SK-N-MC (cell line): ENCODE measurements at regions not wholly inside any gene's neighbourhood (a gene's known extent, or its start where the extent isn't known, plus 50 kb on each side); places are given as distances from the start of the nearest gene placed in this dataset.

Experiments
- DNase-seq: peaks from one replicate; pipeline ENCODE4 v3.0.0-alpha.2; 2011; ENCODE audit warnings: low read depth, low spot score
- H3K27ac ChIP-seq: fragments of 200-600 bp; sonication (generic); 2 replicates; pipeline ENCODE4 v1.5.1; 2016; ENCODE audit warnings: mixed run types
- H3K36me3 ChIP-seq: fragments of 200-600 bp; sonication (generic); 2 replicates; pipeline ENCODE4 v1.6.1; 2017; ENCODE audit warnings: antibody characterized with exemption, low read length, mixed read lengths; ENCODE audit not compliant: insufficient read depth
- H3K4me3 ChIP-seq: fragments of 200-600 bp; sonication (generic); 2 replicates; pipeline ENCODE4 v1.5.1; 2016
- H3K9ac ChIP-seq: fragments of 200-600 bp; sonication (generic); 2 replicates; pipeline ENCODE4 v1.8.0; 2017; ENCODE audit warnings: mixed run types, mixed read lengths; ENCODE audit not compliant: insufficient read length
- H3K9me3 ChIP-seq: fragments of 200-600 bp; sonication (generic); 2 replicates; pipeline ENCODE4 v1.6.1; 2017; ENCODE audit warnings: low read depth, mild to moderate bottlenecking, antibody characterized with exemption, low read length, moderate library complexity, mixed read lengths
- EZH2 ChIP-seq: fragments of 200-600 bp; sonication (generic); IDR thresholded peaks from one replicate; pipeline ENCODE4 v1.6.1; 2017; ENCODE audit warnings: antibody characterized with exemption
- FOXP2 ChIP-seq: optimal IDR thresholded peaks from 2 replicates; pipeline ENCODE3; 2011; ENCODE audit warnings: mild to moderate bottlenecking, moderate library complexity; ENCODE audit not compliant: insufficient read depth; ENCODE audit errors: extremely low read length, control extremely low read depth
- POLR2AphosphoS5 ChIP-seq: IDR thresholded peaks from 2 replicates; pipeline ENCODE4 v1.6.1; 2012; ENCODE audit warnings: mild to moderate bottlenecking, low read depth, low read length, borderline replicate concordance

DNA sequence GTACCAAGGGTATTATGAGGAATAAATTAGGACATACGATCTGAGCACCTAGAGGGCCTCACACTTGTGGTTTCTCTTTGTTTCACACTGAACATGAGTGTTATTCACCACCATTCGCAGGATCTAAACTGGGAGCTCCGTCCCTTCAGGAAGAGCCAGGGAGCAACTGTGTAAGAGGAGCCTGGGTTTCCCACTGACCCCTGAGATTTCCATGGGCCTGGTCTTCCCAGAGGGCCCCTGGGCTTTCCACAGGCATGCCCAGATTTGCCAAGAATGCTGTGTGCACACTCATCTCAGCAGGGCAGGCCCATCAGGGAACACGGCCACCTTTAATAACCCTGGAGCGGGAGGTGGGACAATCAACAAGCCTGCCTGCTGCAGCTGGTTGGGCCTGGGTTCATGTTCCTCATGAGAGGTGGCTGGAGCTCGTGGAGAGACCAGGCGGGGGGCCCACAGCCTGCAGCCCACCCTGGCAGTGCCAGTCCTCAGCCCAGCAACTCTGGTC lies 416.8 kb upstream of the MYT1L start:
- H3K4me3 ChIP-seq = no peak overlapping the region
- H3K9ac ChIP-seq = no peak overlapping the region
- H3K36me3 ChIP-seq = no peaks in the 10 kb centered on the region
- DNase-seq = no peak
- TF ChIP-seq POLR2AphosphoS5 (no peak), FOXP2 (no peak), EZH2 (no peak)
- H3K9me3 ChIP-seq = no peaks in the 10 kb centered on the region
- H3K27ac ChIP-seq = no peak overlapping the region

DNA sequence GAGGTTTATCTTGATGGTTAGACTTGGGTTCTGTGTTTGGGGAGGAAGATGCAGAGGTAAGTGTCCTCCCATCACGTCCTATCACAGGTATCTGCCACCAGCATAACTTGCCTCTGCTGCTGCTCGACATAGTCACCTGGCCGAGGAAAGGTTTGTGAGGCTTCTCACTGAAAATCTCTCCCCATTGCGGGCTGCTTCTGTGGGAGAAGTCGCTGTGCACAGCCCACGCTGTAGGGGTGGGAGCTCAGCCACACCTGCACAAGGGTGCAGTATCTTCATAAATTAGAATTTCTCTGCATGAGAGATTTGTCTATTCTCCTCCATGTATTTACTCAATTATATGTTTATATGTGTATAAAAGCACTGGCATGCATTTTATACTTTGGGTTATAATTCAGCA lies 415.7 kb upstream of the MYT1L start:
- H3K36me3 ChIP-seq = no peaks in the 10 kb centered on the region
- H3K27ac ChIP-seq = no peak overlapping the region
- H3K4me3 ChIP-seq = no peak overlapping the region
- H3K9me3 ChIP-seq = no peaks in the 10 kb centered on the region
- DNase-seq = no peak
- no peak overlapping the region for H3K9ac ChIP-seq
- TF ChIP-seq EZH2 (no peak), FOXP2 (no peak), POLR2AphosphoS5 (no peak)

DNA sequence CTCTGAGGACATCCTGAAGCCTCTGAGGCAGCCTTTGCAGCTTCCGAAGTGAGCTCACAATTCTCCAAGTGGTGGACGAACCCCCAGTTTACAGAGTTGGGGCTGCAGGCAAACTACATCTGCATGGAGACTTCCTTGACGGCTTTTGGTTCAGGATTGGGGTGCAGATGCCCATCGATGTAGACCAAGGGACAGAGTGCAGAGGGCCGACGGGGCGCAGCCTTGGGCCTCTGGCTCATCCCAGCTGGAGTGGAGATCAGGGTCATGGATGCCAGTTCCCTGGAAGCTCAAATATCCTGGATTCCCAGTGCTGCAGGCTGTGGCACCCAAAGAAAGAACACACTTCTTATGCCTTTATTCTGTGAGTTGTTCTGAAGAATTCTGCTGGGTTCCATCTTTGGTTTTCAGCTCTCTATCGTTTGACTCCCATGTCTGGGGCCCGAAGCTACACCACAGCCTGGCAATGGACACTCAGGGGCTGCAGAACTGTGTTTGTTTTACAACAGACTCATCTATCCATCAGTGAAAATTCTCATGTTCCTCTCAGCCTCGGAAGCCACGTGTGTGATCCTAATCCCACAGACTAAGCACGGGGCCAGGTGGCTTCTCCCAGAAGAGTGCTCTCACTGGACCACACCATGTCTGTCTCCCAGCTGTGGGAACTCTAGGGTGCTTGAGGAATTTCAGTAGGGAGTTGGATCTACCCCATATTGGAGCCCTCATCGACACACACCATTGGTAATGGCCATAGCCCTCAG lies 414.1 kb upstream of the MYT1L start:
- Histone ChIP-seq H3K4me3 (no peak overlapping the region), H3K9me3 (no peaks in the 10 kb centered on the region), H3K9ac (no peak overlapping the region), H3K36me3 (no peaks in the 10 kb centered on the region), H3K27ac (no peak overlapping the region)
- DNase-seq = no peak
- TF ChIP-seq FOXP2 (no peak), EZH2 (no peak), POLR2AphosphoS5 (no peak)

DNA sequence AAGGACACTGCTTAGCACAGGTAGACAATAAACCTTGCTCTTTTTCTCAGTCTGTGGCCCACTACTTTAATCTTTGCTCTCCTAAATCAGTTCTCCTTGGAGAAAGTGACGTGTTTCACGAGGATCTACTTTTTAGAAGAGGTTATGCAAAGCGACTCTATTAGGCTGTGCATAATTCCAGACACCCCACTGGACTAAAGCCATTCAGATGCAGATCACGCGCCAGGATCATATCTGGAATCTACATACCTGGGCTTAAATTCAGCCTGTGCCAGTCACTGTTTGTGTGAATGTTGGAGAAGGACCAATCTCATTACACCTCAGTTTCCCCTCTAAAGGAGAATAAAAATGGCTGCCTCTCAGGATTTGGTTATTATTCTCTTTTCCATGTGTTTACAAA lies 413.0 kb upstream of the MYT1L start:
- no peak for TF ChIP-seq EZH2
- TF ChIP-seq FOXP2 = no peak
- Histone ChIP-seq H3K9ac (no peak overlapping the region), H3K9me3 (no peaks in the 10 kb centered on the region), H3K36me3 (no peaks in the 10 kb centered on the region), H3K27ac (no peak overlapping the region), H3K4me3 (no peak overlapping the region)
- DNase-seq = no peak

DNA sequence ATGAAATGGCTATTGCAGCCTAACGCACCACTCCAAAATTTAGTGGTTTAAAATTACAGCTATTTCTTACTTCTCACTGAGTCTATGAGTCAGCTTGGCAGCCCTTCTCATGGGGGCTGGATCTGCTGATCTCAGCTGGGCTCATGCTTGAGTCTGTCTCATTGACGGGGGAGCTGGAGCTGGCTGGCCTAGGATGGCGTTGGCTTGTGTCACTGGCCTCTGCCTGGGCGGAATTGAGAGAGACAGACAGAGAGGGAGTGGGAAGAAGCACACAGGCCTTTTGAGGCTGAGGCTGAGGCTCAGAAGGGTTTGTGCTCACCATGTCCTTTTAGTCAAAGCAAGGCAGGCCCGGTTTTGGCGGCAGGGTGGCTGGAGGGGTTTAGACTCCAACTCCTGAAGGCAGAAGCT lies 412.1 kb upstream of the MYT1L start:
- H3K4me3 ChIP-seq = no peak overlapping the region

DNA sequence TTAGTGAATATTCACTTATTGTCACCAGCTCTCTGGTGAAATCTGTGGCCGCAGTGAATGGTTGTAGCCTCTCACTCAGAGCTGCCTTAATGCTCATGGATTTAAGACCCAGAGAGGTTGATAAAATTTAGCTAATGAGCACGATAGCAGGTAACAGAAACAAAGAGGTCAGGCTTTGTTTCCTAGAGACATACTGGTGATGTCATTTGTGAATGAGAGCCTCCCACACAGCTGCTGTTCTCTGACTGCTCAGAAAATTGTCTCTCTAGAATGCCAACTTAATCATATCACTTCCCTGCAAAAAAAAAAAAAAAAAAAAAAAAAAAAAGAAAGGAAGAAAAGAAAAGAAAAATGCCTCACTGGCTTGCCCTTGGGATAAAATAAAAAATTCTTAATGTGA lies 411.7 kb upstream of the MYT1L start:
- no peak overlapping the region for H3K27ac ChIP-seq
- no peaks in the 10 kb centered on the region for H3K9me3 ChIP-seq
- TF ChIP-seq EZH2 = no peak
- no peaks in the 10 kb centered on the region for H3K36me3 ChIP-seq
- H3K9ac ChIP-seq = no peak overlapping the region
- DNase-seq = no peak
- no peak overlapping the region for H3K4me3 ChIP-seq

More for the DNA sequence above, 412.1 kb upstream of the MYT1L start:
- Histone ChIP-seq H3K9ac (no peak overlapping the region), H3K9me3 (no peaks in the 10 kb centered on the region), H3K36me3 (no peaks in the 10 kb centered on the region), H3K27ac (no peak overlapping the region)
- TF ChIP-seq POLR2AphosphoS5 = no peak
- TF ChIP-seq FOXP2 = no peak
- no peak for TF ChIP-seq EZH2
- no peak for DNase-seq

DNA sequence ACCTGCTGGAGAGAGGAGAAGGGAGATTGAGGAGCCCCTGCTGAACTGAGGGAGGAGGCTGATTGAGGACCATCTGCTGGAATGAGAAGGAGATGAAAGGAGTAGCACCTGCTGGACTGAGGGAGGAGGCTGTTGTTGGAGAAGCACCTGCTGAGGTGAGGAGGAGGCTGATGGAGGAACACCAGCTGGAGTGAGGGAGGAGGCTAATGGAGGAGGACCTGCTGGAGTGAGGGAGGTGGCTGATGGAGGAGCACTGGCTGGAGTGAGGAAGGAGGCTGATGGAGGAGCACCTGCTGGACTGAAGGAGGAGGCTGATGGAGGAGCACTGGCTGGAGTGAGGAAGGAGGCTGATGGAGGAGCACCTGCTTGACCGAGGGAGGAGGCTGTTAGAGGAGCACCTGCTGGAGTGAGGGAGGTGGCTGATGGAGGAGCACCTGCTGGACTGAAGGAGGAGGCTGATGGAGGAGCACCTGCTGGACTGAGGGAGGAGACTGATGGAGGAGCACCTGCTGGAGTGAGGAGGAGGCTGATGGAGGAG lies 409.2 kb upstream of the MYT1L start:
- Histone ChIP-seq H3K4me3 (no peak overlapping the region), H3K9ac (no peak overlapping the region), H3K9me3 (no peaks in the 10 kb centered on the region), H3K36me3 (no peaks in the 10 kb centered on the region), H3K27ac (no peak overlapping the region)
- TF ChIP-seq FOXP2 = no peak
- no peak for TF ChIP-seq POLR2AphosphoS5
- TF ChIP-seq EZH2 = no peak
- no peak for DNase-seq

DNA sequence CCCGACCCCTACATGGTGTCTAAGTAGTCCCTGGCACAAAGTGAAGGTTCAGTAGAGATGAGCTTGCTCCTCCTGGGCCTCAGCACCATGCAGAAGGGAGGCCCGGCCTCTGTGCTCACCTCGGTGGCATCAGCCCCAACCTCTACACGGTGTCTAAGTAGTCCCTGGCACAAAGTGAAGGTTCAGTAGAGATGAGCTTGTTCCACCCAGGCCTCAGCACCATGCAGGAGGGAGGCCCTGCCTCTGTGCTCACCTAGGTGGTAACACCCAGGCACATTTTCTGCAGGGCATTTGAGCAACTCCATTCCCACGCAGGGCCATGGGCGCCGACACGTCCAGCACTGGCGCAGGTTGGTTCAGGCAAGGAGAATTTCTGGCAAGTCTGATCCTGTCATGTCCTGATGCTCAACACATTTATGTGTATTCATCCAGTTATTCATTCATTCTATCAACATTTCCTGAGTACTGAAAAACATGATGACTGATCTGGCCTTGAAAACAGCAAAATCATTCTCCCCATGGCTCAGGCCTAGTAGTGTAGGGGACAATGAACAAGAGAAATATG lies 408.2 kb upstream of the MYT1L start:
- no peak for TF ChIP-seq POLR2AphosphoS5
- TF ChIP-seq FOXP2 = no peak
- TF ChIP-seq EZH2 = no peak
- H3K9me3 ChIP-seq = no peaks in the 10 kb centered on the region
- H3K9ac ChIP-seq = no peak overlapping the region
- H3K4me3 ChIP-seq = no peak overlapping the region
- no peaks in the 10 kb centered on the region for H3K36me3 ChIP-seq
- no peak for DNase-seq
- H3K27ac ChIP-seq = no peak overlapping the region

DNA sequence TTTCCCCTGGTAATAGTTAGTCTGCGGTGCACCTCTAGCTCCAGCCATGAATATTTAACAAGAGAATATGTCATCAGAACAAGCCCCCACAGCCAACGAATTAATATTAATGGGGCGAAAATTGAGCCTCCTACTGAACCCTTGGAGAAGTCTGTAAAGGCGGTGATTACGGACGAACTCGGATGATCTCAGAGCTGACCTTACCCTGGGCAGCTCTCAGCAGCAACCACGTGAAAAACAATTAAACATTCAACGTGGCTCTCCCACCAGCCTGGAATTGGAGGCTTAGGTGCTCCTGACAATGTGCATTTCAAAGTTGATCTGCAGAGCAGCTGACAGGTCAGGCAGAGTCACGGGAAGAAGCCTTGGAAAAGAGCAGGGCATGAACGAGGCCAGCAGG lies 407.6 kb upstream of the MYT1L start:
- TF ChIP-seq POLR2AphosphoS5 (no peak), EZH2 (no peak), FOXP2 (no peak)
- Histone ChIP-seq H3K9me3 (no peaks in the 10 kb centered on the region), H3K9ac (no peak overlapping the region), H3K27ac (no peak overlapping the region), H3K4me3 (no peak overlapping the region), H3K36me3 (no peaks in the 10 kb centered on the region)
- no peak for DNase-seq
